ENCODE measurements at regions not wholly inside any gene's neighbourhood (a gene's known extent, or its start where the extent isn't known, plus 50 kb on each side); places are given as distances from the start of the nearest gene placed in this dataset.
A peak's percentile ranks its signal among the peaks of the same experiment; 100 is the strongest.

- TF ChIP-seq GATA2 (IDR thresholded peaks at IDR 0.05; ENCODE audit: low read depth, low read length) (no peak), GATA3 (IDR thresholded peaks at IDR 0.05; ENCODE audit: low read depth, low read length) (no peak)
Measured at GRCh38 chr20:43863821-43864544, 50.7 kb upstream of the TOX2 start.

GRCh38 chr20:43863330-43863729, 51.3 kb upstream of the TOX2 start:
- TF ChIP-seq GATA2 (IDR thresholded peaks at IDR 0.05; ENCODE audit: low read depth, low read length) (no peak), GATA3 (IDR thresholded peaks at IDR 0.05; ENCODE audit: low read depth, low read length) (no peak)

GRCh38 chr20:43862438-43862837, 52.2 kb upstream of the TOX2 start:
- TF ChIP-seq GATA3 (IDR thresholded peaks at IDR 0.05; ENCODE audit: low read depth, low read length): no peak
- TF ChIP-seq GATA2 (IDR thresholded peaks at IDR 0.05; ENCODE audit: low read depth, low read length): no peak

- TF ChIP-seq GATA2 (IDR thresholded peaks at IDR 0.05; ENCODE audit: low read depth, low read length) (no peak), GATA3 (IDR thresholded peaks at IDR 0.05; ENCODE audit: low read depth, low read length) (0 out of 2 replicates have a peak, but pooled peaks have one; percentile 48)
Measured at GRCh38 chr20:43859994-43860393, 54.7 kb upstream of the TOX2 start.

GRCh38 chr20:43857932-43858331, 56.7 kb upstream of the TOX2 start:
- TF ChIP-seq GATA3 (IDR thresholded peaks at IDR 0.05; ENCODE audit: low read depth, low read length) (no peak), GATA2 (IDR thresholded peaks at IDR 0.05; ENCODE audit: low read depth, low read length) (no peak)

GRCh38 chr20:43857127-43857526, 57.5 kb upstream of the TOX2 start:
- TF ChIP-seq GATA2 (IDR thresholded peaks at IDR 0.05; ENCODE audit: low read depth, low read length): no peak
- no peak for TF ChIP-seq GATA3 (IDR thresholded peaks at IDR 0.05; ENCODE audit: low read depth, low read length)

GRCh38 chr20:43855803-43856202, 58.8 kb upstream of the TOX2 start:
- TF ChIP-seq GATA2 (IDR thresholded peaks at IDR 0.05; ENCODE audit: low read depth, low read length) (no peak), GATA3 (IDR thresholded peaks at IDR 0.05; ENCODE audit: low read depth, low read length) (no peak)

GRCh38 chr20:43853918-43854317, 60.7 kb upstream of the TOX2 start:
- TF ChIP-seq GATA3 (IDR thresholded peaks at IDR 0.05; ENCODE audit: low read depth, low read length) (no peak), GATA2 (IDR thresholded peaks at IDR 0.05; ENCODE audit: low read depth, low read length) (no peak)

GRCh38 chr20:43853174-43853803, 61.4 kb upstream of the TOX2 start:
- TF ChIP-seq GATA3 (IDR thresholded peaks at IDR 0.05; ENCODE audit: low read depth, low read length) (no peak), GATA2 (IDR thresholded peaks at IDR 0.05; ENCODE audit: low read depth, low read length) (no peak)

- TF ChIP-seq GATA2 (IDR thresholded peaks at IDR 0.05; ENCODE audit: low read depth, low read length): no peak
- TF ChIP-seq GATA3 (IDR thresholded peaks at IDR 0.05; ENCODE audit: low read depth, low read length): no peak
Measured at GRCh38 chr20:43849496-43850186, 65.0 kb upstream of the TOX2 start.

- TF ChIP-seq GATA3 (IDR thresholded peaks at IDR 0.05; ENCODE audit: low read depth, low read length) (no peak), GATA2 (IDR thresholded peaks at IDR 0.05; ENCODE audit: low read depth, low read length) (no peak)
Measured at GRCh38 chr20:43846516-43846905, 68.1 kb upstream of the TOX2 start.

- TF ChIP-seq GATA3 (IDR thresholded peaks at IDR 0.05; ENCODE audit: low read depth, low read length): no peak
- TF ChIP-seq GATA2 (IDR thresholded peaks at IDR 0.05; ENCODE audit: low read depth, low read length): no peak
Measured at GRCh38 chr20:43844778-43845614, 69.7 kb upstream of the TOX2 start.

GRCh38 chr20:43843965-43844660, 70.5 kb upstream of the TOX2 start:
- TF ChIP-seq GATA2 (IDR thresholded peaks at IDR 0.05; ENCODE audit: low read depth, low read length) (no peak), GATA3 (IDR thresholded peaks at IDR 0.05; ENCODE audit: low read depth, low read length) (no peak)
